Activated CD4-positive, alpha-beta T cell treated with anti-CD3 and anti-CD28 coated beads for 48 hours (primary cell): ENCODE measurements at regions not wholly inside any gene's neighbourhood (a gene's known extent, or its start where the extent isn't known, plus 50 kb on each side); places are given as distances from the start of the nearest gene placed in this dataset.
"Not testable (repeated sequence)": the region's sequence is repeated elsewhere in the genome, so short reads cannot be mapped to it uniquely, and the experiment has no call there.

Source experiments
- DNase-seq: peaks from one replicate; pipeline ENCODE4 v3.0.0-alpha.2; 2020

DNA sequence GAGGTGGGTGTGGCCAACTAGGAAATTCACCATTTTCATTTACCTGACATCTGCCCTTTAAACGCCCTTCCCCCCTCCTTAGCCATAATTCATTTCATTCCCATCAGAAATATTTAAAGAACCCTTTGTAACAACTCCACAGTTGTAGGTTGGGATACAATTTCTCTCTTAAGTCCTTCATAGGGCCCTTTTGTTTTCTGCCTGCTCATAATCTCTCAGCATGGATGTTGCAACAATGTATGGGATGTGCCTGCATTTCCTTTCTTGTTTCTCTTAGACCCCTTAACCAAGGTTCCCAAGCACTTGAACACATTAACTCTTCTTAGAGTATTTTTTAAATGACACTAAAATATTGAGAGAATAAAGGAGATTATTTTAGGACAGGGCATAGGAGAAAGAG lies 51.7 kb upstream of the MYO10 start:
- DNase-seq = no peak

DNA sequence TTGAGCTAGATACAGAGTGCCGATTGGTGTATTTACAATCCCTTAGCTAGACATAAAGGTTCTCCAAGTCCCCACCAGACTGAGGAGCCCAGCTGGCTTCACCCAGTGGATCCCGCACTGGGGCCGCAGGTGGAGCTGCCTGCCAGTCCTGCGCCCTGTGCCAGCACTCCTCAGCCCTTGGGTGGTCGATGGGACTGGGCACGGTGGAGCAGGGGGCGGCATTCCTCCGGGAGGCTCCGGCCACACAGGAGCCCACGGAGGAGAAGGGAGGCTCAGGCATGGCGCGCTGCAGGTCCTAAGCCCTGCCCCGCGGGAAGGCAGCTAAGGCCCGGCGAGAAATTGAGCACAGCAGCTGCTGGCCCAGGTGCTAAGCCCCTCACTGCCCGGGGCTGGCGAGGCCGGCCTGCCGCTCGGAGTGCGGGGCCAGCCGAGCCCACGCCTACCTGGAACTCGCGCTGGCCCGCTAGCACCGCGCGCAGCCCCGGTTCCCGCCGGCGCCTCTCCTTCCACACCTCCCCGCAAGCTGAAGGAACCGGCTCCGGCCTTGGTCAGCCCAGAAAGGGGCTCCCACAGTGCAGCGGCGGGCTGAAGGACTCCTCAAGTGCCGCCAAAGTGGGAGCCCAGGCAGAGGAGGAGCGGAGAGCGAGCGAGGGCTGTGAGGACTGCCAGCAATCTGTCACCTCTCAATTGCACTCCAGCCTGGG lies 54.9 kb upstream of the MYO10 start:
- DNase-seq = not testable (repeated sequence)

DNA sequence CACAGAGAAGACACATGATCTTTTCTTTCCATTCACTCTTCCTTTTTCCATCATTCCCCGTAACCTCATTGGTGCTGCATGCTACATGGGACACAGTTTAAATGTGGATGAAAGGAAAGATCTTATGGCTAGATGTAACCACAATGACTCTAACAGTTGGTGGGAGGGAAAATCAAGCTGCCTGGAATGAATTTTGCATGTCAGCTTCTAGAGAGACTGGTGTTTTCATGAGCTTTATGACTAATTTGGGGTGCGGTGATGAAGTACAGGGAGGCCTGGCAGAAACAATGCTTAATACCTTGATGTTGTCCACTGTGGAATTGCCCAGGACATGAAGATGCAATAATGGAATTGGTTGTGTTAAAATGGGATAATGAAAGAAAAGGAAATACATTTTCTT lies 55.9 kb upstream of the MYO10 start:
- DNase-seq = no peak

DNA sequence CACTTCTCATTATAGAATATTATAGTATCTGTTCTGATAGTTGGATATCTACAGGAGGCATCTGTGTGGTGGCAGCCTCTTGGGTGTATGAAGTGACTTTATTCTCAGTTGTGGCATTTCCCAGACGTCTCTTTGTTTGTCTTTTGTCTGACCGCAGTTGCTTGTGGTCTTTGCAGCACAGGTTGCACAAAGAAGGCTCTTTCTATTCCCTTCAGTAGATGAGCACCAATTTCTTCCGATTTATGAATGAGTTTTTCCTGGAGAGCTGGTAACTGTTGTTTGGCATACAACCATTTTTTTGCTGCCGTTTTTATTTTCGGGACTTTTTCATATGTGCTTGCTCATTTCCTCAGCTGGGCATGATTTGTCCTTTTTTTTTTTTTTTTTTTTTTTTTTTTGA lies 56.4 kb upstream of the MYO10 start:
- DNase-seq = peak; percentile 9

DNA sequence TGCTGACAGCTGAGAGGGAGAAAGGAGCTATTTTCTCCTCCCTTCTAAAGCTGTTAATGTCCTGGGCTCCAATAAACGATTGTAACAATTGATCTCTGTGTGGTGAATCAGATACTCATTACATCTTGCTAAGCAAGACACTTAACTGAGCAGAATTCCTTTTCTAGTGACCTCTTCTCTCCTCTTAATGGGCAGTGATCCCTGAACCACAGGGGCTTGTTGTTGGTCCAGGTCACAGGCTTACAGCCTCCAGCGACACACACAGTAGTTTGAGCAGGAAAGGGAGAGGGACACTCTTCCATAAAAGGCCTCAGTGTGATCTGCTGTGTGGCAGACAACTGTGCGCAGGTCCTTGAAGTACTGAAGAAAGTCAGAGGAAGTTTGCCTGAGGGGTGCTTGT lies 58.5 kb upstream of the MYO10 start:
- no peak for DNase-seq

DNA sequence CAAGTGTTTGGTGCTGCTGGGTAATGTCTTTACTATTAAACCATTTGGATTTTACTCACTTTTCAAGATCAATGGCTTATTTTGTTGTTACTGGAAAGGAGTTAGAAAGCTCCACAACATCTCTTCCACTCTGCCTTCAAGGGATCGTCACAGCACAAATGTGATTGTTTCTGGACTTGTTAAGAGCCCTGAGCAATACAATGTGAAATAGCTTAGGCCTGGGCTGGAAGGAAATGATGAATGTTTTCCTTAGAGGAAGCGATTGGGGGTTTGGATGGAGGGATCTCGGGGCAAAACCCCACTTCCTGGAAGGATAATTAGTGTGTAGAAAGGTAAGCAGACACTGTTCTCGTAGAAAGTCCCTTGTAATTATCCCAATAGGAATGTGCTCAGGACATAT lies 59.3 kb upstream of the MYO10 start:
- no peak for DNase-seq

DNA sequence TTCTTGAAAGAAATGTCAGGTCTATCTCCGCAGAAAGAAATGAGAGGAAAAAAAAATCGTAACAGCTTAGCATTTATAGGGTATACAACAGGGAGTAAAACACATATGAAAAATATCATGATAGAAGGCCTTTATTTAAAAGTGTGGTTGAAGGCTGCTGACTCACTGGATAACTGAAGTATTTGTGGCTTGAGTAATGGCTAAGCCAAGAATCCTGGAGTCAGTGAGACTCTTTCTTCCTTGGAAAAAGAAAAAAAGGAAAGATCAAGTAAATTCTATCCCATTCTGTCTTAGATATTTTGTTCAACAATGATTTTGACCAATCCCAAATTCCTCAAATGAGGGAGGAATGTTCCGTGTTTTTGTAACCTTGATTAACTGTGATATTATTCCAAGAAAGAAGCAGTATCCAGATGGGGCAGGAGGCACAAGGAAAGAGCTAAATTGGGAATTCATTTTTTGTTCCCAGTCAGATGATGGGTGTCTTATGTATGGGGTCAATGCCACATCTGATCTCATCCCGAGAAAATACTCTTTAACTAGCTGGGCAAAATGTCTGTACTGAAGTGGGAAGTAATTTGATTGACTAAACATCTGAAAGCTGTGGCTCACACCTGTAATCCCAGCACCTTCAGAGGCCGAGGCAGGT lies 64.3 kb upstream of the MYO10 start:
- DNase-seq = no peak

DNA sequence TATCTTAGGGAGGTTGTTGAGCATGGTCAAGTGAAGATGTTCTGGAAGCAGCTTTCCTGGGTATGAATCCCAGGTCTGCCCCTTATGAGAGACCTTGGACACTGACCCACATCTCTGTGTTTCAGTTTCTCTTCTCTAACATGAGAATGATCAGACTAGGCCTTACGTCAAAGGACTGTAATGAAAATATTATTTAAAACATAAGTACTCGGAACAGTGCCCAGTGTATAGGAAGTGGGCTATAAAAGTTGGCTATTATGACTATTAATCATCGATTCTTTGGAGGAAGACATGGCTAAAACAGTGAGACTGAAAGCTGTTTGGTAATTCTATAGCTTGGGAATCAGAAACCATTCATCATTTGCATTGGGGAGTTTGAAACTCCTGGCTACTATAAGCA lies 65.3 kb upstream of the MYO10 start:
- no peak for DNase-seq

DNA sequence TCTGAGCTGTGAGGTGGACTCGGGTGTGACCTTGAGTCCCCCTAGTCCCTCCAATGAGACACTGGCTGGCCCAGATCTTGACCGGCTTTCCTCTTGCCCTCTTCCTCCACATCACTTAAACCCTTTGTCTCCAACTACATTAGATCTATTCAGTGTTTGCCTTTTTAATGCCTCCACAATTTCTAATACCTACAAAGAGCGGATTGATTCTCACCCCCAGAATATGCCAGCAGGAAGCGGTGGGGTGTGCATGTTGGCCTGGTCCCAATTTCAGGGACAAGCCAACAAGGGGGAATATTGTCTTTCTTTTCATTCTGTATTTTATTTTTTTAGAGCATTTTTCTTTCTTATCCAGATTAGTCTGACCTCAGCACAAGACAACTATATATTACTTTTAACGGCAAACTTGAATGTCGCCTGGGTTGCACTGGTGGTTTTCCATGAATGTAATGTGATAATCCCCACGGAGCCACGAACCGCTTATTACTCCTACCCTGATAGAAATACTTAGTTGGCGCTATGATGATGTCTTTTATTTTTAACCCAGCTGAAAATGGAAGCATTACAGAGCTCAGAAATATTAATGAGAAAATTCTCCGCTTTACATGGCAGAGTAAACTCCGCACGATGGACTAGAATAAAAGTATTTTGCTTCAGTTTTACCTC lies 68.5 kb upstream of the MYO10 start:
- no peak for DNase-seq

DNA sequence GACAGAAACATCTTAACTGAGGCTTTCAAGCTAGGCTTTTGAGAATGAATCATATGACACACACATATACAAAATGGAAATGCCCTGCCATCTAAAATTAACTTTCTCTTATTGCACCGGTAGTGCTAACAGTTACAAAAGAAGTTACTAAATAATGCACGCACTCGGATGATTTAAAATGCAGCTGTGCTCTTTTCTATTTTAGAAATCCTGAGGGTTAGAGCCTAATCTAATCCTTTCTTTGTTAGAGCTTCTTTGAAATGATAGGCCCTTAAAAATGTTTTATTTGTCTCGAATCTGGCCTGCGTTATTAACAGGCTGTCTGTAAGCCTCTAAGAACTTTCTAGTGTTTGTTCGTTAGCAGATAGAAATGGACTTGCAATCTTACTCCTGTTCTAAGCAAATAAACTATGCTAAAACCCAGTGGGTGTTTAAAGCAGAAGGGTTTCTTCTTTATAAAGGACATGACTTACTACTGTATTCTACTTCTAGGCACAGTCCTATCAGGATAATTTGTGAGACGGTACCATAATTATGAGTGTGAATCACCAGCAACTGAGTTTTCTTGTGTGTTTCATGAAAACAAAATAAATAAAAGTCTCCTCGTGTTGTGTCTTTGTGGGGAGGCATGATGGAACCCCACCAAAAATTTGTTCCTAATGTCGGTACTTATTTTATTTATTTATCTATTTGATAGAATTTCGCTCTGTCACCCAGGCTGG lies 69.2 kb upstream of the MYO10 start:
- DNase-seq = no peak

DNA sequence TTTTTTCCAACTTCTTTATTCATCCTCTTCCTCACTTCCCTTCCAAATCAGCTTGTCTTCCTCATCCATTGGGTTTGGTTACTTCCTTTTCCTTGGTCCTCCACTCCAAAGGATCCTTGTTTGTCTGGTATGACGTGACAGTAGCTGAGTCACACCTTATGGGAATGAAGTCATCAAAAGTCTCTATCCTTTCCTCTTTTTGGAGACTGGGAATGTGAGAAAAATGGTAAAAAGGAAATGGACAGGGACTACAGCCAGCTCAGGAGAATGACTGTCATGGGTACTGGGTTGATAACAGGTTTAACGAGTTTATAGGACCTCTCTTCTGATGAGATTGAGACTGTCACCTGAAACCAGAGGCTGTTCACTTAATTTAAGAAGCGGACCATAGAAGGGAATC lies 76.2 kb upstream of the MYO10 start:
- DNase-seq = no peak

DNA sequence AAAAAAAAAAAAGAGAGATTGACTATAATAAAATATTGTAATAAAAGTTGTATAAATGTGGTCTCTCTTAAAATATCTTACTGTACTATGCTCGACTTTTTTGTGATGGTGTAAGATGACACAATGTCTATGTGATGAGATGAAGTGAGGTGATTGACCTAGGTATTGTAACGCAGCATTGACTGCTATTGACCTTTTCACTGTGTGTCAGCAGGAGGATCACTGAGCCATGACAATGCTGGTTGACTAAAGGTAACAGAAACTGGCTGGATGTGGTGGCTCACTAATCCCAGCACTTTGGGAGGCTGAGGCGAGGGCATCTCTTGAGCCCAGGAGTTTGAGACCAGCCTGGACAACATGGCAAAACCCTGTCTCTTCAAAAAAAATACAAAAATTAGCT lies 78.6 kb upstream of the MYO10 start:
- DNase-seq = no peak

DNA sequence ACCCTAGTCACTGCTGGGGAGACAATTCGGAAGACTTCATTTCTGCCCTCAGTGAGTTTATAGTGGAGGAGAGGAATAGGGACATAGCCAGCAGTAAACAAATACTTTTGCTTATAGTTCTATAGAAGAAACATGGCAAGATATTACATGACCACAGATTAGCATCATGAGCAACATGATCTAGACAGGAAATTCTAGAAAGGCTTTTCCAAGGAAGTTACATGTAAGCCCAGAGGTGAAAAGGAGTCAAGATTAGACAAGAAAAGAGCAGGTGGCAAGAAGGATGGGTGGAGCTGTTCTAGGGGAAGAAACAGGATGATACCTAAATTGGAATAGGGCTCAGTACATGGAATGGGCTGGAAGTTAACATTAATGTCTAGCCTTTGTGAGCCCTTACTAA lies 82.8 kb upstream of the MYO10 start:
- no peak for DNase-seq

DNA sequence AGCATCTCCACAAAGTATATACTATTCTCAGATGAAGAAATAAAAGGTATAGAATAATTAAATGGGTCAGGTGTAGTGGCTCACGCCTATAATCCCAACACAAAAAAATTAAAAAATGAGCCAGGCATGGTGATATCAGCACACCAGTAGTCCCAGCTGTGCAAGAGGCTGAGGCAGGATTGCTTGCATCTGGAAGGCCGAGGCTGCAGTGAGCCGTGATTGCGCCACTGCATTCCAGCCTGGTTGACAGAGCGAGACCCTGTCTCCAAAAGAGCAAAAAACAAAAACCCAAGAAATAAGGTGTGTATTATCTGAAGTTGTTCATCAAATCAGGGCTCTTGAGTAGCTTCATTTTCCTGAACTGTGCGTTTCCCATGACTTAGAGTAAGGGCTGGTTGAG lies 83.2 kb upstream of the MYO10 start:
- DNase-seq = no peak

DNA sequence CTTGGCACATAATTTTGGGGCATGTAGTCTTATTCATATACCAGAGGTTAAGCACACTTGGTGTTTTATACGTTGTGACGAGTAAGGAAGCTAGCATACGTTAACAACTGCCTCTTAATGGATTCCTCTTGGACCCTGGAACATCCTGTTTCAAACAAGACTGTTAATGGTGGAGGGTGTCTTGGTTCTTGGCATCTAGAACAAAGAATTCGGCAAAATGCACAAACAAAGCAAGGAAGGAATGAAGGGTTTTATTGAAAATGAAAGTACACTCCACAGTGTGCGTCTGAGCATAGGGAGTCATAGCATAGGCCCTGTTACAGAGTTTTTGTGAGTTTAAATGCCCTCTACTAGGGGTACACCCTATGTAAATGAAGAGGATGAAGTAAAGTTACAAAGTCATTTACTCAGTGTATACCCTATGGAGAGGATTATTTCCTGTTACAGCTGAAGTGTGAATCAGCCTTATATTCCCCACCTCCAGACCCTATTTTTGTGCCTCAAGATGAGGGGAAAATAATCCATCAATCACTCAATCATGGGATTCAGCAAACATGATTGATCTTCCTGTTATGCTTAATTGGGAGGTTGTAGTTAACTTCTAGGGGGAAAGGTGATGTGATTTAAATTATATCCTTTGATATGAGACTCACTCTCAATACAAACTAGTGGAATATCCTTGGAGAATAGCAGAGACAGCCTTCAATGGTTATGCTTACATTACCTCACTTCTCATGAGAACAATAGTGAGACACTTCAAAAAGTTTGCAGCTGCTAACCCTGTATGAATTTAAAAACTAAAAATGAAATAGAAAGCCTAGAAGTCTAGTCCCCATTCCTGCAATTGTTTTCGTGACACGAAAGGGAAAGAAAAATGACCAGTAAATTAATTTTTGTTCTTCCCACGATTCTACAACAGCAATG lies 84.9 kb upstream of the MYO10 start:
- no peak for DNase-seq

DNA sequence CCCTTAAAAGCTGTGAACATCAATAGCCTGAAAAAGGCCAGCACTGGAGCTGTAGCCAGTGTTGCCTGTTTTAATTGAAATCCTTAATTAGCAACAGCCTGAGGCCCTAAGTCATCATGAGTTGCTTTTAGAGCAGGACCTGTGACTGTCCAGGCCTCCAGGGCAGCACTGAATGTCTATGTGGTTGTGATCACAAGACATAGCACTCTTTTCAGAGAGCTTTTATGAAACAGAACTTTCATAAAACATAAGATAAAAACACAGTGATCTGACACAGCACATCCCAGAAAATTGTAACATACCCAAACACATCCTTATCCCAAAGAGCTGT lies 85.5 kb upstream of the MYO10 start:
- DNase-seq = no peak

DNA sequence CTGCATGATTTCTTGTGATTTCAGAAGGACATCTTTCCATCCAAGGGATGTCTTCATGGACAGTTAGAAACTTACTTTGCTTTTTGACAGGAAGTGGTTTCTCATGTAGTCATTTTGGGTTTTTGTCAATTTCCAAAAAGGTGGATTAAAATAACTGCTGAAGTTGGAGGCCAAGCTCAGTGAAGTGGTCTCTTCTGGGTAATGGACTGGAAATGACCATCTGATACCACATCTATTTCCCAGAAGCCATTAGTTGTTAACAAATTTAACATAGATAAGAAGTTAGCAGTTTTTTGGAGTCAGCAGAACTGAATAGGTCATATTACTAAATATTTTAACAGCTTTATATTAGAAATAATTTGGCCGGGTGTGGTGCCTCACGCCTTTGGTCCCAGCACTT lies 86.2 kb upstream of the MYO10 start:
- no peak for DNase-seq

DNA sequence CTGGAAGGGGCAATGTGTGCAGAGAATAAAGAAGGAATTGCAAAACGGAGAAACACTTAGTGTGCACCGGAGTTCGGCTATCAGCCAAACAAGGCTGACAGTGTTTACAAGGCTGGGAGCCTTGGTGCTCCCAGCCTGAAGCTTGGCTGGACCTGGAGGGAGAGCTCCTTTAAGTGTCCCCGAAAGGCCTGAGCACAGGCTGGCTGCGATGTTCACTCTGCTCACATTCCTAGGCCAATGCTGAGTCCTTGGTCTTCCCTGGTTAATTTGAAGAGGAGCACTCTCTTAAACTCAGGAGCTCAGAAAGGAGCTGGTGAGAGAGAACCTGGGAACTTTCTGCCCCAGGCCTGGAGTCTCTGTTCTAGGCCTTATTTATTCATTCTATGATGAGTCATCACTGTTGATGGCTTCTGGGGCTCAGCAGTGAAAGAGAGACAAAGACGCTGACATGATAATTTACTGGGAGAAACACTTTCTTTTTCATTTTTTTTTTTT lies 88.6 kb upstream of the MYO10 start:
- no peak for DNase-seq

DNA sequence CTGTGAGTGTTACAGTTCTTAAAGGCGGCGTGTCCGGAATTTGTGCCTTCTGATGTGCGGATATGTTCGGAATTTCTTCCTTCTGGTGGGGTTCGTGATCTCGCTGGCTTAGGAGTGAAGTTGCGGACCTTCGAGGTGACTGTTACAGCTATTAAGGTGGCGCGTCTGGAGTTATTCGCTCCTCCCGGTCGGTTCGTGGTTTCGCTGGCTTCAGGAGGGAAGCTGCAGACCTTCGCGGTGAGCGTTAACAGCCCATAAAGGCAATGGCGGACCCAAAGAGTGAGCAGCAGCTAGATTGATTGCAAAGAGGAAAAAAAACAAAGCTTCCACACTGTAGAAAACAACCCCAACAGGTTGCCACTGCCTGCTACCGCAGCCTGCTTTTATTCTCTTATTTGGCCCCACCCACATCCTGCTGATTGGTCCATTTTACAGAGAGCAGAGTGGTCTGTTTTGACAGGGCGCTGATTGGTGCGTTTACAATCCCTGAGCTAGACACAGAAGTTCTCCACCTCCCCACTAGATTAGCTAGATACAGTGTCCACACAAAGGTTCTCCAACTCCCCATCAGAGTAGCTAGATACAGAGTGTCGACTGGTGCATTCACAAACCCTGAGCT lies 95.7 kb upstream of the MYO10 start:
- DNase-seq = not testable (repeated sequence)

DNA sequence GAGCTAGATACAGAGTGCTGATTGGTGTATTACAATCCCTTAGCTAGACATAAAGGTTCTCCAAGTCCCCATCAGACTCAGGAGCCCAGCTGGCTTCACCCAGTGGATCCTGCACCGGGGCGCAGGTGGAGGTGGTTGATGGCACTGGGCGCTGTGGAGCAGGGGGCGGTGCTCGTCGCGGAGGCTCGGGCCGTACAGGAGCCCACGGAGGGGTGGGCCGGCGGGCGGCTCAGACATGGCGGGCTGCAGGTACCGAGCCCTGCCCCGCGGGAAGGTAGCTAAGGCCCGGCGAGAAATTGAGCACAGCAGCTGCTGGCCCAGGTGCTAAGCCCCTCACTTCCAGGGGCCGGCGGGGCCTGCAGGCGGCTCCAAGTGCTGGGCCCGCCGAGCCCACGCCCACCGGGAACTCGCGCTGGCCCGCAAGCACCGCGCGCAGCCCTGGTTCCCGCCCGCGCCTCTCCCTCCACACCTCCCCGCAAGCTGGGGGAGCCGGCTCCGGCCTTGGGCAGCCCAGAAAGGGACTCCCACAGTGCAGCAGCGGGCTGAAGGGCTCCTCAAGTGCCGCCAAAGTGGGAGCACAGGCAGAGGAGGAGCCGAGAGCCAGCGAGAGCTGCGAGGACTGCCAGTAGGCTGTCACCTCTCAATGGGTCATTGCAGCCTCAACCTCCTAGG lies 96.4 kb upstream of the MYO10 start:
- DNase-seq = not testable (repeated sequence)

DNA sequence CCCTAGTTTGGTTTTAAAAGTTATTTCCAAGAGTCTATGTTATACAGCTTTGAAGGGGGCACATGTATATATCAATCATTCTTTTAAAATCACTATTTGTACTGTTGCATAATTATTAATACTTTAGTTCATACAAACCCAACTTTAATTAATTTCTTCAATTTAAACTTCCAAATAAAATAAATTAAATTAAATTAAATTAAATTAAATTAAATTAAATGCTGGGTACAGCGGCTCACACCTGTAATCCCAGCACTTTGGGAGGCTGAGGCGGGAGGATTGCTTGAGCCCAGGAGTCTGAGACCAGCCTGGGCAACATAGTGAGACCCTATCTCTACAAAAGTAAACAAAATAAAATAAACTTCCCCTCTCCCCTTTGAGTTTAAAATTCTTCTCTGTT lies 98.9 kb upstream of the MYO10 start:
- not testable (repeated sequence) for DNase-seq

DNA sequence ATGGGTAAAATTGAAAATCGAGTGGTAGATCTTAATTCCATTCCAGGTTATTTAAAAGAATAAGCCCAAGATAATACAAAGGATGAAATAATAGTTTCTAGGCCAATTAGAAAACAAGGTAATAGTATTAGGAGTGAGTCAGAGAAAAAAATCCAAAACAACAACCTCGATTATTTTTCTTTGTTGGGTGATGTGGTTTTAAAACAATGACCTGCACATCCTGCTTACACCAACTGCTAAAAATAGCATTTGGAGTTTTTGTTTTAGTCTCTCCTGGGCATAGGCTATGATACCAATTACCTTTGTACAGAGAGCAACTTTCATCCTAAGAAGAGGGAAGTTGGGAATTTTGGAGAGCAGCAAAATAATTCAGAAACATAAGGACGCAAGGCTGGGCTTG lies 101.7 kb upstream of the MYO10 start:
- no peak for DNase-seq
